SK-N-SH (cell line): ENCODE measurements at regions not wholly inside any gene's neighbourhood (a gene's known extent, or its start where the extent isn't known, plus 50 kb on each side); places are given as distances from the start of the nearest gene placed in this dataset.

ENCODE experiments used
- CTCF ChIA-PET: fragments of 300-600, 350-600 bp; formaldehyde crosslinking; extraction: SDS; loops from one replicate; lab custom pipeline; 2021; lab: Yijun Ruan, JAX
- POLR2A ChIA-PET: fragments of 350-600 bp; sonication (Branson Sonifier 250); formaldehyde crosslinking; extraction: SDS; loops from one replicate; lab custom pipeline; 2020; ENCODE audit warnings: antibody characterized with exemption, inconsistent platforms; lab: Yijun Ruan, JAX
- DNase-seq: peaks from one replicate; pipeline ENCODE4 v3.0.0; 2012
- H2AFZ ChIP-seq: fragments of 200-600 bp; sonication (generic); 2 replicates; pipeline ENCODE4 v1.8.1; 2016; ENCODE audit warnings: antibody characterized with exemption, mild to moderate bottlenecking, low read depth
- H3F3A ChIP-seq: fragments of 200-600 bp; sonication (generic); replicated peaks from 2 replicates; pipeline ENCODE3; 2016; ENCODE audit warnings: antibody characterized with exemption, mild to moderate bottlenecking; ENCODE audit not compliant: insufficient read depth
- H3K27ac ChIP-seq, 2 experiments: fragments of 200-500 bp in 1 of 2; fragments of 200-600 bp in 1 of 2; sonication (Bioruptor generic) in 1 of 2; sonication (generic), shearing (Covaris generic) in 1 of 2; 2 replicates each; pipeline versions ENCODE4 v1.5.1 to v1.6.1; 2014 to 2016; ENCODE audit warnings: low read depth in 2 of 2, inconsistent platforms in 1 of 2, low read length in 1 of 2, mild to moderate bottlenecking in 1 of 2, mixed read lengths in 1 of 2
- H3K27me3 ChIP-seq: fragments of 200-600 bp; sonication (generic), shearing (Covaris generic); 2 replicates; pipeline ENCODE4 v1.6.1; 2016; ENCODE audit warnings: mixed run types; ENCODE audit not compliant: insufficient read depth
- H3K36me3 ChIP-seq, 2 experiments: fragments of 200-500 bp in 1 of 2; fragments of 200-600 bp in 1 of 2; sonication (Bioruptor generic) in 1 of 2; sonication (generic) in 1 of 2; replicated peaks in 1 of 2; 2 replicates each; pipeline versions ENCODE3 to v1.5.1; 2014 to 2016; ENCODE audit warnings: low read length in 1 of 2, mild to moderate bottlenecking in 1 of 2; ENCODE audit not compliant: insufficient read depth in 2 of 2, control insufficient read depth in 1 of 2
- H3K4me1 ChIP-seq, 2 experiments: fragments of 200-500 bp in 1 of 2; fragments of 200-600 bp in 1 of 2; sonication (Bioruptor generic) in 1 of 2; sonication (generic), shearing (Covaris generic) in 1 of 2; 2 replicates each; pipeline versions ENCODE4 v1.5.1 to v1.6.1; 2014 to 2016; ENCODE audit warnings: low read depth in 1 of 2, low read length in 1 of 2, mixed run types in 1 of 2; ENCODE audit not compliant: insufficient read depth in 2 of 2, control insufficient read depth in 1 of 2
- H3K4me2 ChIP-seq: fragments of 200-600 bp; sonication (generic), shearing (Covaris generic); 2 replicates; pipeline ENCODE4 v1.6.1; 2017; ENCODE audit warnings: mixed run types
- H3K4me3 ChIP-seq, 2 experiments: fragments of 200-500 bp in 1 of 2; fragments of 200-600 bp in 1 of 2; sonication (Bioruptor generic) in 1 of 2; sonication (generic), shearing (Covaris generic) in 1 of 2; 2 replicates each; pipeline versions ENCODE4 v1.5.1 to v1.8.1; 2014 to 2016; ENCODE audit warnings: low read depth in 2 of 2, inconsistent platforms in 1 of 2, low read length in 1 of 2, mild to moderate bottlenecking in 1 of 2, mixed read lengths in 1 of 2, moderate library complexity in 1 of 2
- H3K79me2 ChIP-seq: fragments of 200-600 bp; sonication (generic); 2 replicates; pipeline ENCODE4 v1.8.1; 2017; ENCODE audit warnings: mild to moderate bottlenecking; ENCODE audit not compliant: insufficient read depth
- H3K9ac ChIP-seq: fragments of 200-600 bp; sonication (generic); 2 replicates; pipeline ENCODE4 v1.6.1; 2017; ENCODE audit warnings: mixed run types
- H3K9me2 ChIP-seq: fragments of 200-600 bp; sonication (generic); 2 replicates; pipeline ENCODE4 v1.6.1; 2017; ENCODE audit warnings: mixed run types
- H3K9me3 ChIP-seq: fragments of 200-600 bp; sonication (generic); 2 replicates; pipeline ENCODE4 v1.6.1; 2017; ENCODE audit warnings: mixed run types, mild to moderate bottlenecking, moderate library complexity
- H4K20me1 ChIP-seq: fragments of 200-600 bp; sonication (generic); 2 replicates; pipeline ENCODE4 v1.6.1; 2017; ENCODE audit warnings: mild to moderate bottlenecking, mixed run types; ENCODE audit not compliant: insufficient read depth
- CTCF ChIP-seq: fragments of 200-600 bp; sonication (generic); IDR thresholded peaks from 2 replicates; pipeline ENCODE4 v1.6.1; 2017; ENCODE audit warnings: antibody characterized with exemption, mild to moderate bottlenecking, moderate library complexity
- EP300 ChIP-seq, 2 experiments: IDR thresholded peaks; 2 replicates each; pipeline versions ENCODE4 v1.4.0 to v1.6.1; 2012; ENCODE audit warnings: borderline replicate concordance in 1 of 2, low read depth in 1 of 2, low read length in 1 of 2
- EZH2phosphoT487 ChIP-seq: fragments of 200-600 bp; sonication (generic); IDR thresholded peaks from 2 replicates; pipeline ENCODE4 v1.6.1; 2017; ENCODE audit warnings: low read depth, mixed run types, mild to moderate bottlenecking, antibody characterized with exemption, moderate library complexity, borderline replicate concordance
- FOSL2 ChIP-seq: IDR thresholded peaks from 2 replicates; pipeline ENCODE4 v1.4.0; 2012; ENCODE audit warnings: low read depth, mild to moderate bottlenecking, moderate library complexity, borderline replicate concordance
- FOXJ3 ChIP-seq: sonication (generic); formaldehyde crosslinking; IDR thresholded peaks from 2 replicates; pipeline ENCODE4 v1.5.1; 2020; ENCODE audit warnings: mild to moderate bottlenecking, missing genetic modification reagents
- FOXM1 ChIP-seq: IDR thresholded peaks from 2 replicates; pipeline ENCODE4 v1.4.0; 2012; ENCODE audit warnings: low read depth, mild to moderate bottlenecking
- GABPA ChIP-seq: IDR thresholded peaks from 2 replicates; pipeline ENCODE4 v1.4.0; 2012; ENCODE audit warnings: low read depth, mild to moderate bottlenecking
- JUND ChIP-seq: IDR thresholded peaks from 2 replicates; pipeline ENCODE4 v1.4.0; 2012
- NRF1 ChIP-seq: IDR thresholded peaks from 2 replicates; pipeline ENCODE4 v1.6.1; 2012; ENCODE audit warnings: low read depth, mild to moderate bottlenecking, low read length
- POLR2AphosphoS5 ChIP-seq: IDR thresholded peaks from 2 replicates; pipeline ENCODE4 v1.6.1; 2012; ENCODE audit warnings: low read depth, low read length
- RCOR1 ChIP-seq: fragments of 150-350 bp; IDR thresholded peaks from 2 replicates; pipeline ENCODE4 v1.6.1; 2017; ENCODE audit warnings: antibody characterized with exemption, low read length
- RXRA ChIP-seq: IDR thresholded peaks from 2 replicates; pipeline ENCODE4 v1.4.0; 2012; ENCODE audit warnings: low read depth, mild to moderate bottlenecking, borderline replicate concordance
- SMC3 ChIP-seq: IDR thresholded peaks from 2 replicates; pipeline ENCODE4 v1.6.1; 2012; ENCODE audit warnings: low read depth, low read length, improper control_type of control experiment
- TAF1 ChIP-seq: IDR thresholded peaks from 2 replicates; pipeline ENCODE4 v1.6.1; 2012; ENCODE audit warnings: low read depth, mild to moderate bottlenecking, low read length, moderate library complexity, borderline replicate concordance
- TEAD4 ChIP-seq: IDR thresholded peaks from 2 replicates; pipeline ENCODE4 v1.4.0; 2012; ENCODE audit warnings: mild to moderate bottlenecking, borderline replicate concordance; ENCODE audit not compliant: insufficient read depth
- YY1 ChIP-seq: IDR thresholded peaks from 2 replicates; pipeline ENCODE4 v1.4.0; 2012; ENCODE audit warnings: low read depth, mild to moderate bottlenecking
- WGBS: methylation state at CpG from one replicate; pipeline ENCODE4 v1.1.6; 2017; ENCODE audit warnings: low lambda C conversion rate; 5-methylcytosine and 5-hydroxymethylcytosine counted together
- TF ChIP-seq, protein P1 (sequence below): IDR thresholded peaks from 2 replicates; pipeline ENCODE4 v1.4.0; 2012; ENCODE audit warnings: low read depth
- TF ChIP-seq, protein P2 (sequence below): fragments of 150-350 bp; IDR thresholded peaks from 2 replicates; pipeline ENCODE4 v1.6.1; 2016; ENCODE audit warnings: mild to moderate bottlenecking, low read depth, low read length

GRCh38 chr2:126828051-126828450 lies 70.6 kb upstream of the TEX51 start:
- POLR2A ChIA-PET, result no interaction called here
- 22% methylated on average over 4 of the region's 4 CpGs for WGBS
- no peaks in the 10 kb centered on the region for H3K79me2 ChIP-seq
- H3K4me2 ChIP-seq, result no peak overlapping the region
- H3K4me1 ChIP-seq, result peaks cover 0 to 3% of the 10 kb centered on the region in 2 experiments; a peak in 1 of 4 replicates
- no peaks in the 10 kb centered on the region for H4K20me1 ChIP-seq
- no peaks in the 10 kb centered on the region for H3K9me3 ChIP-seq
- H3K36me3 ChIP-seq, result no peaks in the 10 kb centered on the region
- no peak for DNase-seq
- no peaks in the 10 kb centered on the region for H3K27me3 ChIP-seq
- no peak overlapping the region for H3K9ac ChIP-seq
- H3K4me3 ChIP-seq, result no peak overlapping the region
- H3K9me2 ChIP-seq, result no peaks in the 10 kb centered on the region
- TF ChIP-seq EP300 (IDR thresholded peaks at IDR 0.05; ENCODE audit: borderline replicate concordance in 1 of 2, low read depth in 1 of 2, low read length in 1 of 2) (no peak), JUND (no peak), FOXJ3 (CRISPR knock-in tag) (no peak), TAF1 (no peak), YY1 (no peak), RCOR1 (no peak), POLR2AphosphoS5 (no peak), NRF1 (no peak), FOSL2 (no peak)
- TF ChIP-seq, protein P1, sequence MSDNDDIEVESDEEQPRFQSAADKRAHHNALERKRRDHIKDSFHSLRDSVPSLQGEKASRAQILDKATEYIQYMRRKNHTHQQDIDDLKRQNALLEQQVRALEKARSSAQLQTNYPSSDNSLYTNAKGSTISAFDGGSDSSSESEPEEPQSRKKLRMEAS, result no peak
- no peak overlapping the region for H2AFZ ChIP-seq
- H3F3A ChIP-seq, result no peaks in the 10 kb centered on the region
- CTCF ChIA-PET, result no interaction called here
- H3K27ac ChIP-seq, result no peak overlapping the region

DNA sequence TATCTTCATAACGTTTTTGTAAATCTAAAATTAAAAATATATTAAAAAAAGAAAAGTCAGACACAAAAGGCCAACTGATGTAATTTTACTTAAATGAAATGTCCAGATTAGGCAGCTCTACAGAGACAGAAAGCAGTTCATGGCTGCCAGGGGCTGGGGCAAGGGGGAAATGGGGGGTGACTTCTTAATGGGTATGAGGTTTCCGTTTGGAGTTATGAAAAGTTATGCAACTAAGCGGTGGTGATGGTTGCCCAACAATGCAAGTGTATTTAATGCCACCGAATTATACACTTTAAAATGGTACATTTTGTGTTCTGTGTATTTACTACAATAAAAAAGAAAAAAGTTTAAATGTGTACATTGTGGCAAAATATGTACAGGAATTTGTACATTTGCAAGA lies 70.2 kb upstream of the TEX51 start:
- Histone ChIP-seq H3K27me3 (no peaks in the 10 kb centered on the region), H3K9ac (no peak overlapping the region), H3K79me2 (no peaks in the 10 kb centered on the region), H3K36me3 (no peaks in the 10 kb centered on the region), H3K27ac (no peak overlapping the region), H3K9me3 (no peaks in the 10 kb centered on the region), H3K9me2 (no peaks in the 10 kb centered on the region), H2AFZ (no peak overlapping the region), H3K4me3 (no peak overlapping the region), H3F3A (no peaks in the 10 kb centered on the region), H3K4me2 (no peak overlapping the region), H4K20me1 (no peaks in the 10 kb centered on the region), H3K4me1 (peaks cover 0 to 3% of the 10 kb centered on the region in 2 experiments; a peak in 1 of 4 replicates)
- DNase-seq, result no peak
- TF ChIP-seq, protein P1, result no peak
- TF ChIP-seq SMC3, result no peak
- POLR2A ChIA-PET, result no interaction called here
- WGBS, result 31% methylated on average over 4 of the region's 4 CpGs
- CTCF ChIA-PET, result no interaction called here

- no peaks in the 10 kb centered on the region for H3K79me2 ChIP-seq
- no peaks in the 10 kb centered on the region for H3K27me3 ChIP-seq
- 36% methylated on average over 13 of the region's 14 CpGs for WGBS
- H3K27ac ChIP-seq, result no peak overlapping the region
- H3K4me3 ChIP-seq, result no peak overlapping the region
- no peak overlapping the region for H3K4me2 ChIP-seq
- no peak overlapping the region for H2AFZ ChIP-seq
- no peaks in the 10 kb centered on the region for H3F3A ChIP-seq
- CTCF ChIA-PET, result interaction anchor here (1.3 kb wide), 1 partner anchor 24 kb away, joined by 3 read pairs; no protein-coding TSS in a partner anchor
- H3K9me3 ChIP-seq, result no peaks in the 10 kb centered on the region
- H3K9ac ChIP-seq, result no peak overlapping the region
- H3K9me2 ChIP-seq, result no peaks in the 10 kb centered on the region
- no peaks in the 10 kb centered on the region for H3K36me3 ChIP-seq
- POLR2A ChIA-PET, result no interaction called here
- no peaks in the 10 kb centered on the region for H4K20me1 ChIP-seq
- H3K4me1 ChIP-seq, result peaks cover 0 to 6% of the 10 kb centered on the region in 2 experiments; a peak in 1 of 4 replicates
- DNase-seq, result no peak
- no peak for TF ChIP-seq CTCF
- TF ChIP-seq FOXM1, result no peak
- TF ChIP-seq RXRA, result no peak
- TF ChIP-seq POLR2AphosphoS5, result no peak
- no peak for TF ChIP-seq JUND
- no peak for TF ChIP-seq TAF1
- no peak for TF ChIP-seq EP300 (IDR thresholded peaks at IDR 0.05; ENCODE audit: borderline replicate concordance in 1 of 2, low read depth in 1 of 2, low read length in 1 of 2)
- TF ChIP-seq, protein P2, sequence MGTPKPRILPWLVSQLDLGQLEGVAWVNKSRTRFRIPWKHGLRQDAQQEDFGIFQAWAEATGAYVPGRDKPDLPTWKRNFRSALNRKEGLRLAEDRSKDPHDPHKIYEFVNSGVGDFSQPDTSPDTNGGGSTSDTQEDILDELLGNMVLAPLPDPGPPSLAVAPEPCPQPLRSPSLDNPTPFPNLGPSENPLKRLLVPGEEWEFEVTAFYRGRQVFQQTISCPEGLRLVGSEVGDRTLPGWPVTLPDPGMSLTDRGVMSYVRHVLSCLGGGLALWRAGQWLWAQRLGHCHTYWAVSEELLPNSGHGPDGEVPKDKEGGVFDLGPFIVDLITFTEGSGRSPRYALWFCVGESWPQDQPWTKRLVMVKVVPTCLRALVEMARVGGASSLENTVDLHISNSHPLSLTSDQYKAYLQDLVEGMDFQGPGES, result no peak
- TF ChIP-seq NRF1, result no peak
- no peak for TF ChIP-seq EZH2phosphoT487
- no peak for TF ChIP-seq GABPA
- TF ChIP-seq TEAD4, result no peak
Observed at GRCh38 chr2:126831234-126832005, 67.3 kb upstream of the TEX51 start.
